ENCODE measurements at regions not wholly inside any gene's neighbourhood (a gene's known extent, or its start where the extent isn't known, plus 50 kb on each side); places are given as distances from the start of the nearest gene placed in this dataset.

GRCh38 chr1:172815740-172816139 is 156.8 kb downstream of the FASLG start:
- TF ChIP-seq SIN3A (IDR thresholded peaks at IDR 0.05; ENCODE audit: borderline replicate concordance, insufficient read depth, low read length) = no peak
- TF ChIP-seq TAF1 (IDR thresholded peaks at IDR 0.05; ENCODE audit: borderline replicate concordance, insufficient read depth, low read length) = no peak
- TF ChIP-seq REST (IDR thresholded peaks at IDR 0.05; ENCODE audit: insufficient read depth in 1 of 2, low read depth in 2 of 2, low read length in 2 of 2) = no peak
- TF ChIP-seq POLR2AphosphoS5 (IDR thresholded peaks at IDR 0.05; ENCODE audit: low read depth, low read length) = no peak
